ENCODE measurements at regions not wholly inside any gene's neighbourhood (a gene's known extent, or its start where the extent isn't known, plus 50 kb on each side); places are given as distances from the start of the nearest gene placed in this dataset.

GRCh38 chr2:172364261-172364660, 63.1 kb upstream of the ITGA6 start:
- H3K27ac Mint-ChIP-seq (ENCODE audit: unreplicated experiment): no peak overlapping the region
- peaks cover 12% of the 10 kb centered on the region for H3K9me3 Mint-ChIP-seq (ENCODE audit: low read depth)
- H3K36me3 Mint-ChIP-seq (ENCODE audit: low read depth): no peaks in the 10 kb centered on the region
- H3K4me3 Mint-ChIP-seq (ENCODE audit: unreplicated experiment): no peak overlapping the region
- no peaks in the 10 kb centered on the region for H3K27me3 Mint-ChIP-seq (ENCODE audit: low read depth)
- TF ChIP-seq, protein P1, sequence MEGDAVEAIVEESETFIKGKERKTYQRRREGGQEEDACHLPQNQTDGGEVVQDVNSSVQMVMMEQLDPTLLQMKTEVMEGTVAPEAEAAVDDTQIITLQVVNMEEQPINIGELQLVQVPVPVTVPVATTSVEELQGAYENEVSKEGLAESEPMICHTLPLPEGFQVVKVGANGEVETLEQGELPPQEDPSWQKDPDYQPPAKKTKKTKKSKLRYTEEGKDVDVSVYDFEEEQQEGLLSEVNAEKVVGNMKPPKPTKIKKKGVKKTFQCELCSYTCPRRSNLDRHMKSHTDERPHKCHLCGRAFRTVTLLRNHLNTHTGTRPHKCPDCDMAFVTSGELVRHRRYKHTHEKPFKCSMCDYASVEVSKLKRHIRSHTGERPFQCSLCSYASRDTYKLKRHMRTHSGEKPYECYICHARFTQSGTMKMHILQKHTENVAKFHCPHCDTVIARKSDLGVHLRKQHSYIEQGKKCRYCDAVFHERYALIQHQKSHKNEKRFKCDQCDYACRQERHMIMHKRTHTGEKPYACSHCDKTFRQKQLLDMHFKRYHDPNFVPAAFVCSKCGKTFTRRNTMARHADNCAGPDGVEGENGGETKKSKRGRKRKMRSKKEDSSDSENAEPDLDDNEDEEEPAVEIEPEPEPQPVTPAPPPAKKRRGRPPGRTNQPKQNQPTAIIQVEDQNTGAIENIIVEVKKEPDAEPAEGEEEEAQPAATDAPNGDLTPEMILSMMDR (IDR thresholded peaks at IDR 0.05): no peak
- H3K4me1 Mint-ChIP-seq (ENCODE audit: low read depth): no peaks in the 10 kb centered on the region
- no peak for DNase-seq (ENCODE audit: low spot score)

GRCh38 chr2:172366596-172367150, 60.7 kb upstream of the ITGA6 start:
- TF ChIP-seq, protein P1 (IDR thresholded peaks at IDR 0.05): no peak
- Mint-ChIP-seq H3K36me3 (ENCODE audit: low read depth) (peaks cover 2% of the 10 kb centered on the region), H3K4me3 (ENCODE audit: unreplicated experiment) (no peak overlapping the region), H3K9me3 (ENCODE audit: low read depth) (peaks cover 21% of the 10 kb centered on the region), H3K27me3 (ENCODE audit: low read depth) (no peaks in the 10 kb centered on the region), H3K27ac (ENCODE audit: unreplicated experiment) (no peak overlapping the region), H3K4me1 (ENCODE audit: low read depth) (no peaks in the 10 kb centered on the region)
- no peak for DNase-seq (ENCODE audit: low spot score)

DNA sequence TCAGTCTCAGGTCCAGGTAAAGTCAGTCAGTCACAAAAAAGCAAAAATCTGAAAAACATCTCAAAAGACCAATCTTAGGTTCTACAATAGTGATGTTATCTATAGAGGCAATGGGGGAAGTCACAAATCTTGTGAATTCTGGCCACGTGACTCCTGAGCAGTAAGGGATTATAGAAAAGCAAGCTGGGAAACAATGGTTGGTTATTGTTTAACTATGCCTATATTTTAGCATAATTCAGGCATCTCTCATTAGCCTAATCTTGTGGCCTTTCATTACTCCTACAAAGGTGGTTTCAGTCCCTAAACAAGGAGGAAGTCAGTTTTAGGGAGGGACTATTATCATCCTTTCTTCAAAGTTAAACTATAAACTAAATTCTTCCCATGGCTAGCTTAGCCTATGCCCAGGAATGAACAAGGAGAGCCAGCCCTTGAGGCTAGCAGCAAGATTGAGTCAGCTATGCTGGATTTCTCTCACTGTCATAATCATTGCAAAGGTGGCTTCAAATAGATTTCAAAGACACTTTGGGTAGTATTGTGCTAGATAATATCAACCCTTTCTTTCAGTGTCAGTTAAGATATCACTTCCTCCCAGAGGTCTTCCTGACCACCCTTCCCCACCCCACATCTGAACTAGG, 56.4 kb upstream of the ITGA6 start:
- TF ChIP-seq, protein P1 (IDR thresholded peaks at IDR 0.05): no peak
- Mint-ChIP-seq H3K27me3 (ENCODE audit: low read depth) (no peaks in the 10 kb centered on the region), H3K36me3 (ENCODE audit: low read depth) (peaks cover 2% of the 10 kb centered on the region), H3K4me3 (ENCODE audit: unreplicated experiment) (no peak overlapping the region), H3K9me3 (ENCODE audit: low read depth) (peaks cover 21% of the 10 kb centered on the region), H3K4me1 (ENCODE audit: low read depth) (no peaks in the 10 kb centered on the region), H3K27ac (ENCODE audit: unreplicated experiment) (no peak overlapping the region)
- DNase-seq (ENCODE audit: low spot score): no peak

DNA sequence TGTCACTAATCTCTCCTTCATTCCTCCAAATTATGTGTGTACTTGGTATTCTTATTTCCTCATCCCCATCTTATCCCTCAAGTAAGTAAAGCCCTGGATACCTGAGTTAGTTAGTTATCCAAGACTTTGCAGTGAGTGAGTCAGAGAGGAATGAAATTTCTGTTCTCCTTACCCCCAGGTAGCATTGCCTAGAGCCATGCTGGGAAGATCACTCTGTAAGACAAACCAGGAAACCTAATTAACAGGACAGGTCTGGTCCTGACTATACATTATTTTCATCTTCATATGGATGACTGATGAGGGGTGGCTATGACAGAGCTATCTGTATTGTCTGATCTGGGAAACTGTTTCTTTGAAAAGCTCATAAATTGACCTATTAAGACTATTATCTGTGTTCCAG, 55.0 kb upstream of the ITGA6 start:
- TF ChIP-seq, protein P1 (IDR thresholded peaks at IDR 0.05): no peak
- Mint-ChIP-seq H3K9me3 (ENCODE audit: low read depth) (peaks cover 21% of the 10 kb centered on the region), H3K27ac (ENCODE audit: unreplicated experiment) (no peak overlapping the region), H3K27me3 (ENCODE audit: low read depth) (no peaks in the 10 kb centered on the region), H3K4me1 (ENCODE audit: low read depth) (peaks cover 3% of the 10 kb centered on the region), H3K36me3 (ENCODE audit: low read depth) (peaks cover 2% of the 10 kb centered on the region), H3K4me3 (ENCODE audit: unreplicated experiment) (no peak overlapping the region)
- DNase-seq (ENCODE audit: low spot score): no peak

DNA sequence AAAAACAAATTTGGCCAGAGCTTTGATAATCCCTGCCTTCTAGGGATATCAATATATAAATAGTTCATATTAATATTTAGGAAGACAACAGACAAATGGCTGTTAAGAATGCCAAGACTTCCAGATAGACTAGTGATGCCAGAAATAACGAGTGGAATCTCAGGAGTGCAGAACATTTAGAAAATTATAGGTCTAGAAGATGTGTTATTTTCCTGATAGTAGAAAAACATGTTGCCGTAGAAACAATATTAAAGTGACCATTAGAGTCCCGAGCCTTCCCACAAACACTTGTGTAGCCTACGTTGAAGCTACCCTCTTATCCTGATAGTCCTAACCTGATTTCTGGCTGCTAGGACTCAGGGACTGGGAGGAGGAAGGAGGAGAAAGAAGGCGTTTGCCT, 54.3 kb upstream of the ITGA6 start:
- no peaks in the 10 kb centered on the region for H3K27me3 Mint-ChIP-seq (ENCODE audit: low read depth)
- H3K36me3 Mint-ChIP-seq (ENCODE audit: low read depth): peaks cover 2% of the 10 kb centered on the region
- H3K27ac Mint-ChIP-seq (ENCODE audit: unreplicated experiment): no peak overlapping the region
- no peak for DNase-seq (ENCODE audit: low spot score)
- peaks cover 3% of the 10 kb centered on the region for H3K4me1 Mint-ChIP-seq (ENCODE audit: low read depth)
- TF ChIP-seq, protein P1 (IDR thresholded peaks at IDR 0.05): no peak
- H3K9me3 Mint-ChIP-seq (ENCODE audit: low read depth): peaks cover 19% of the 10 kb centered on the region
- no peak overlapping the region for H3K4me3 Mint-ChIP-seq (ENCODE audit: unreplicated experiment)

Data from chondrocyte (in vitro differentiated cells).